Colonic mucosa (tissue), 4 donors: ENCODE measurements at regions not wholly inside any gene's neighbourhood (a gene's known extent, or its start where the extent isn't known, plus 50 kb on each side); places are given as distances from the start of the nearest gene placed in this dataset.

Source experiments
- DNase-seq: peaks from one replicate; pipeline ENCODE4 v3.0.0-alpha.2; 2020
- H3K27ac ChIP-seq: fragments of 200-600 bp; one replicate; pipeline ENCODE4 v1.8.0; 2021
- H3K27me3 ChIP-seq: fragments of 200-600 bp; one replicate; pipeline ENCODE4 v1.8.0; 2021
- H3K36me3 ChIP-seq: fragments of 200-600 bp; one replicate; pipeline ENCODE4 v1.8.0; 2021
- H3K4me1 ChIP-seq: fragments of 200-600 bp; one replicate; pipeline ENCODE4 v1.8.0; 2021; ENCODE audit warnings: mild to moderate bottlenecking
- H3K4me3 ChIP-seq: fragments of 200-600 bp; one replicate; pipeline ENCODE4 v1.8.0; 2021
- H3K9ac ChIP-seq, 2 donors: one replicate each; pipeline ENCODE4 v1.7.0; 2013; ENCODE audit warnings: control low read depth in 2 of 2, low read depth in 2 of 2, low read length in 2 of 2
- H3K9me3 ChIP-seq: fragments of 200-600 bp; one replicate; pipeline ENCODE4 v1.8.0; 2021
- CTCF ChIP-seq: fragments of 200-600 bp; IDR thresholded peaks from one replicate; pipeline ENCODE4 v1.8.0; 2022; ENCODE audit warnings: antibody characterized with exemption, mild to moderate bottlenecking
- intact Hi-C: fragments of 100-400 bp; cut with DNase I; formaldehyde crosslinking; loops from one replicate; pipeline ENCODE4 v1.14.1; 2022
- donor health status: healthy.
- donor health status: DM: no; HTN: no; CAD: no.
- donor health status: DM: no; HTN: no; CAD: no.

- Histone ChIP-seq H3K4me1 (no peaks in the 10 kb centered on the region), H3K4me3 (no peak overlapping the region), H3K27ac (no peak overlapping the region), H3K27me3 (no peaks in the 10 kb centered on the region), H3K36me3 (no peaks in the 10 kb centered on the region), H3K9ac (no peak overlapping the region), H3K9me3 (no peaks in the 10 kb centered on the region)
- intact Hi-C loops, result no loop called here
- no peak for DNase-seq
- TF ChIP-seq CTCF, result no peak
Observed at GRCh38 chr22:47236718-47237117, 474.3 kb downstream of the TBC1D22A start.

GRCh38 chr22:47236161-47236560 is 473.7 kb downstream of the TBC1D22A start:
- Histone ChIP-seq H3K4me3 (no peak overlapping the region), H3K36me3 (no peaks in the 10 kb centered on the region), H3K27me3 (no peaks in the 10 kb centered on the region), H3K27ac (no peak overlapping the region), H3K9ac (no peak overlapping the region), H3K4me1 (no peaks in the 10 kb centered on the region), H3K9me3 (no peaks in the 10 kb centered on the region)
- TF ChIP-seq CTCF, result no peak
- intact Hi-C loops, result no loop called here
- DNase-seq, result no peak

- intact Hi-C loops, result no loop called here
- Histone ChIP-seq H3K4me1 (no peaks in the 10 kb centered on the region), H3K36me3 (no peaks in the 10 kb centered on the region), H3K9me3 (no peaks in the 10 kb centered on the region), H3K9ac (no peak overlapping the region), H3K27me3 (no peaks in the 10 kb centered on the region), H3K4me3 (no peak overlapping the region), H3K27ac (no peak overlapping the region)
- TF ChIP-seq CTCF, result no peak
- DNase-seq, result no peak
Observed at GRCh38 chr22:47233316-47234243, 471.1 kb downstream of the TBC1D22A start.

- H3K36me3 ChIP-seq, result no peaks in the 10 kb centered on the region
- no peak for TF ChIP-seq CTCF
- H3K27ac ChIP-seq, result no peak overlapping the region
- no peak overlapping the region for H3K4me3 ChIP-seq
- no peak for DNase-seq
- intact Hi-C loops, result no loop called here
- no peak overlapping the region for H3K9ac ChIP-seq
- H3K4me1 ChIP-seq, result no peaks in the 10 kb centered on the region
- no peaks in the 10 kb centered on the region for H3K9me3 ChIP-seq
- no peaks in the 10 kb centered on the region for H3K27me3 ChIP-seq
Observed at GRCh38 chr22:47232753-47233152, 470.3 kb downstream of the TBC1D22A start.

- DNase-seq, result no peak
- Histone ChIP-seq H3K4me3 (no peak overlapping the region), H3K36me3 (no peaks in the 10 kb centered on the region), H3K9me3 (no peaks in the 10 kb centered on the region), H3K4me1 (no peaks in the 10 kb centered on the region), H3K9ac (no peak overlapping the region), H3K27me3 (no peaks in the 10 kb centered on the region), H3K27ac (no peak overlapping the region)
- intact Hi-C loops, result no loop called here
- TF ChIP-seq CTCF, result no peak
Observed at GRCh38 chr22:47232197-47232596, 469.7 kb downstream of the TBC1D22A start.
